B cell (primary cell): ENCODE measurements at regions not wholly inside any gene's neighbourhood (a gene's known extent, or its start where the extent isn't known, plus 50 kb on each side); places are given as distances from the start of the nearest gene placed in this dataset.

Experiments
- EZH2 ChIP-seq: IDR thresholded peaks from 2 replicates; pipeline ENCODE4 v1.6.1; 2012; ENCODE audit warnings: borderline replicate concordance, low read depth, mild to moderate bottlenecking, moderate library complexity, low read length; ENCODE audit not compliant: insufficient read depth, poor library complexity, severe bottlenecking
- TF ChIP-seq, protein P1 (sequence below): fragments of 200-600 bp; IDR thresholded peaks from one replicate; pipeline ENCODE4 v1.8.0; 2022; ENCODE audit warnings: antibody characterized with exemption, mild to moderate bottlenecking

- no peak for TF ChIP-seq EZH2
- TF ChIP-seq, protein P1, sequence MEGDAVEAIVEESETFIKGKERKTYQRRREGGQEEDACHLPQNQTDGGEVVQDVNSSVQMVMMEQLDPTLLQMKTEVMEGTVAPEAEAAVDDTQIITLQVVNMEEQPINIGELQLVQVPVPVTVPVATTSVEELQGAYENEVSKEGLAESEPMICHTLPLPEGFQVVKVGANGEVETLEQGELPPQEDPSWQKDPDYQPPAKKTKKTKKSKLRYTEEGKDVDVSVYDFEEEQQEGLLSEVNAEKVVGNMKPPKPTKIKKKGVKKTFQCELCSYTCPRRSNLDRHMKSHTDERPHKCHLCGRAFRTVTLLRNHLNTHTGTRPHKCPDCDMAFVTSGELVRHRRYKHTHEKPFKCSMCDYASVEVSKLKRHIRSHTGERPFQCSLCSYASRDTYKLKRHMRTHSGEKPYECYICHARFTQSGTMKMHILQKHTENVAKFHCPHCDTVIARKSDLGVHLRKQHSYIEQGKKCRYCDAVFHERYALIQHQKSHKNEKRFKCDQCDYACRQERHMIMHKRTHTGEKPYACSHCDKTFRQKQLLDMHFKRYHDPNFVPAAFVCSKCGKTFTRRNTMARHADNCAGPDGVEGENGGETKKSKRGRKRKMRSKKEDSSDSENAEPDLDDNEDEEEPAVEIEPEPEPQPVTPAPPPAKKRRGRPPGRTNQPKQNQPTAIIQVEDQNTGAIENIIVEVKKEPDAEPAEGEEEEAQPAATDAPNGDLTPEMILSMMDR, result no peak
Measured at GRCh38 chr5:12141496-12141895, 237.2 kb upstream of the CTNND2 start.
